GM18526 (cell line): ENCODE measurements at regions not wholly inside any gene's neighbourhood (a gene's known extent, or its start where the extent isn't known, plus 50 kb on each side); places are given as distances from the start of the nearest gene placed in this dataset.

Experiments used
- POLR2A ChIP-seq: IDR thresholded peaks from 3 replicates; pipeline ENCODE4 v1.6.1; 2011; ENCODE audit not compliant: insufficient read length; ENCODE audit errors: extremely low read depth

- no peak for TF ChIP-seq POLR2A
These were observed 167.8 kb upstream of the CCDC54 start for GRCh38 chr3:107209302-107209990.

DNA sequence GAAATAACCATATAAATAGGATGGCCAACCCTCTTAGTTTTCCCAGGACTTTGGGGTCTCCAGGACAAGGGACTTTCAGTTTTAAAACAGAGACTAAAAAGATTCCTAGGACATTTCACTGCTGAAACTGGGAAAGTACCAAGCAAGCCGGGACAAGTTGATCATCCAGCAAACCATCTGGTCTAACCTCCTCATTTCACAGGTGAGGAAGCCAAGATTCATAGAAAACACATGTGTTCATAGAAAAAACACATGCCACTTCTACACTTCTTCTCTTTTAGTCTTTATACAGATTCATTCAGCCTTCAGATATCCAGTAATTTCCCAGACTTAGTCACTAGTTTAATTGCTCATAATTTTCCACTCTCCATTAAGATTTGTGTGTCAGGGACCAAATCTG, 165.6 kb upstream of the CCDC54 start:
- TF ChIP-seq POLR2A: no peak

- TF ChIP-seq POLR2A: no peak
These were observed 164.6 kb upstream of the CCDC54 start for GRCh38 chr3:107212618-107213017.

- no peak for TF ChIP-seq POLR2A
These were observed 164.1 kb upstream of the CCDC54 start for GRCh38 chr3:107213044-107213669.

DNA sequence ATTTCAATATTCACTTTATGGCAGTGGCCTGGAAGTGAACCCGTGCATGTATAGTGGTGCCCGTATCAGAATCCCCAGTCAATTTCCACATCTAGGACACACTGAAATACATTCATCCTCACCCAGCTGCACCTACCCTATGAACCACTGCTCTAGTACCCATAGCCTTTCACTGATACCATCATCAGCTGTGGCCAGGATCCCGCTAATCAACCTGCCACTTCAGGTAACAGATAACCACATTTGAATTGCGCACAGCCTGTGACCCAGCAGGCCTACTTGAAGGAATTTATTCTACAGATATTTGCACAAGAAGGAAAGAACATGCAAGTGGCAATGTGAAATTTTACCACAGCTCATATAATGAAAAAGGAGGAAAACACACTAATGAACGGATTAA, 161.0 kb upstream of the CCDC54 start:
- TF ChIP-seq POLR2A: no peak

- no peak for TF ChIP-seq POLR2A
These were observed 160.5 kb upstream of the CCDC54 start for GRCh38 chr3:107216711-107217110.

DNA sequence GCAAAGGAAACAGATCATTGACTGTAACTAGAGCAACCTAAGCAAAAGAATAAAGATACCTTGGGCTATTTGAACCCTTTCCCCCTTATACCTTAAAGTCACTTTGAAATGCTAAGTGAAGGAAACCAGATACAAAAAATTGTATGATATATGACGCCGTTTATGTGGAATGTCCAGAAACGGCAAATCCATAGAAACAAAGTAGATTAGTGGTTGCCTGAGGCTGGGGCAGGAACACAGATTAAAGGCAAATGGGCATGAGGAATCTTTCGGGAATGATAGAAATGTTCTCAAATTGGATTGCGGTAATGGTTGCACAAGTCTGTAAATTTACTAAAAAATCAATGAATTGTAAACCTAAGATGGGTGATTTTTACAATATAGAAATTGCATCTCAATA, 160.1 kb upstream of the CCDC54 start:
- TF ChIP-seq POLR2A: no peak

- no peak for TF ChIP-seq POLR2A
These were observed 158.4 kb upstream of the CCDC54 start for GRCh38 chr3:107218864-107219269.

- no peak for TF ChIP-seq POLR2A
These were observed 156.7 kb upstream of the CCDC54 start for GRCh38 chr3:107220538-107220937.

DNA sequence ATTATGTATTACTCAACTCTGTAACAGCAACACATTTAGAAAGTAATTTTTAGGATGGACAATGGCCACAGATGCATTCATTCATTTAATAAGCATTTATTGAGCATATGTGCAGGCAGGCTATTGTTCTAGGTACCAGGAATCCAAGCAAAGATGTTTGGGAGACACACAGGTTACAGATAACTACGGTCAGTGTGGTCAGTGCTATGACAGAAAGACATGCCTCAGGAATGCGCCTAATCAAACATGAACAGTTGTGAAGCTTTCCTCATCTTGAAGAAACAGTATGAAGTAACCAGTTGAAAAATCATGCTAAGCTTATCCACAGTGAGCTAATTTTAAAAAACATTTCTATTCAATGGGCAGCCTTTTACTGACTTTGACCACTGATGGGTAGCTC, 155.4 kb upstream of the CCDC54 start:
- no peak for TF ChIP-seq POLR2A

GRCh38 chr3:107222907-107223306, 154.3 kb upstream of the CCDC54 start:
- no peak for TF ChIP-seq POLR2A

GRCh38 chr3:107224026-107224596, 153.1 kb upstream of the CCDC54 start:
- no peak for TF ChIP-seq POLR2A

DNA sequence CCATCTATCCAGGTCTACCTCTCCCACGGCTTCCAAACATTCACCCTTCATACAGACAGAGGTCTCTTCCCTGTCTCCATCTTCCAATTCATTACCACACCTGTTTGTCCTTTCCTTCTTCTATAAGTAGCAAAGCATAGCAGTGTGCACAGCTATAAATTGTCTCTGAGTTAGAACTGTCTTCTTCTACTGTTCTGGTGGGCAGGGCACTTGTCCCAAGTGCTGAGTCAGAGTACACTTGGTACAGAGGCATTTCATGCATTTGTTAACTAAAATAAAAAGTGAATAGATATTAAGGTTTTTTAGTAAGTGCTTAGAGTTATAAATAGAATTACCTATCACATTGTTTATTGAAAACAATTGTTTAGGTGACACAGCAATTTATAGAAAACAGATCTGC, 150.1 kb upstream of the CCDC54 start:
- no peak for TF ChIP-seq POLR2A

- no peak for TF ChIP-seq POLR2A
These were observed 141.9 kb upstream of the CCDC54 start for GRCh38 chr3:107235193-107235927.

- no peak for TF ChIP-seq POLR2A
These were observed 141.3 kb upstream of the CCDC54 start for GRCh38 chr3:107235928-107236315.

- no peak for TF ChIP-seq POLR2A
These were observed 140.4 kb upstream of the CCDC54 start for GRCh38 chr3:107236655-107237337.

- TF ChIP-seq POLR2A: no peak
These were observed 138.5 kb upstream of the CCDC54 start for GRCh38 chr3:107238787-107239186.
